ENCODE measurements at regions not wholly inside any gene's neighbourhood (a gene's known extent, or its start where the extent isn't known, plus 50 kb on each side); places are given as distances from the start of the nearest gene placed in this dataset.

DNA sequence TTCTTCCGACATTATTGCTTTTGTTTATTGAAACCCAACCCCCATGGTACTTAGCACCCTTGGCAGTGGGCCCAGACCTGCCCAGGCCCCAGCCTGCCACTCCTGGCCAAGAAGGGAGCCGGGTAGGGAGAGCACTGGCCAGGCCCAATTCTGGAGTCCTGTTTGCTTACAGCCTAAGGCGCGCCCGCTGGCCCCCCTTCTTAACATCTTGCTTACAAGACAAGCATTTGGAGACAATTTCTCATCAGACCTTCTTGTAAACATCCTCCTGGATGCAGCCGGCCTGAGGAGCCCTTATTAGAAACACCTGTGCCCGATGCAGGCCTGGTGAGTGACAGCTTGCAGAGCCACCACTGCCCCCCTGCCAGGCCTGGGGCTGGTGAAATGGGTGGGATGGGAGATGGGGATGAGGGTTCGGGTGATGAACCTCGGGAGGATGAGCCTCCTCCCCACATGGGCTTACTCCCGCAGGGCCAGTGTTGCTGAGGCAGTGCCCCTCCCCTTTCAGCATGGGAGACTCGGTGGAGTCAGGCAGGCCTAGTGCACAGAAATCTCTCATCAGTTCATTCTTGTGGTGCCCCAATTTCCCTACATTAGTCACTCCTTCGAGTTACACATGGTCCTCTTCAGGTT lies 217.5 kb downstream of the CYP26B1 start:
- WGBS (ENCODE audit: insufficient coverage, low coverage, low lambda C conversion rate, missing lambda C conversion rate) = 75% methylated on average over 6 of the region's 12 CpGs
- H3K27ac ChIP-seq = no peak overlapping the region
- intact Hi-C loops (cut with DNase I) = no loop called here
- no peaks in the 10 kb centered on the region for H3K36me3 ChIP-seq
- ATAC-seq (peak; percentile 72 to 81 (median 75)), DNase-seq (peak; percentile 71 to 83 (median 77))
- no peak overlapping the region for H3K4me3 ChIP-seq
- peaks cover 0 to 21% (median 0%) of the 10 kb centered on the region in 4 donors for H3K4me1 ChIP-seq
- no peaks in the 10 kb centered on the region for H3K9me3 ChIP-seq
- no peaks in the 10 kb centered on the region for H3K27me3 ChIP-seq
- no peak for TF ChIP-seq POLR2A (IDR thresholded peaks at IDR 0.05)
- TF ChIP-seq, protein P1, sequence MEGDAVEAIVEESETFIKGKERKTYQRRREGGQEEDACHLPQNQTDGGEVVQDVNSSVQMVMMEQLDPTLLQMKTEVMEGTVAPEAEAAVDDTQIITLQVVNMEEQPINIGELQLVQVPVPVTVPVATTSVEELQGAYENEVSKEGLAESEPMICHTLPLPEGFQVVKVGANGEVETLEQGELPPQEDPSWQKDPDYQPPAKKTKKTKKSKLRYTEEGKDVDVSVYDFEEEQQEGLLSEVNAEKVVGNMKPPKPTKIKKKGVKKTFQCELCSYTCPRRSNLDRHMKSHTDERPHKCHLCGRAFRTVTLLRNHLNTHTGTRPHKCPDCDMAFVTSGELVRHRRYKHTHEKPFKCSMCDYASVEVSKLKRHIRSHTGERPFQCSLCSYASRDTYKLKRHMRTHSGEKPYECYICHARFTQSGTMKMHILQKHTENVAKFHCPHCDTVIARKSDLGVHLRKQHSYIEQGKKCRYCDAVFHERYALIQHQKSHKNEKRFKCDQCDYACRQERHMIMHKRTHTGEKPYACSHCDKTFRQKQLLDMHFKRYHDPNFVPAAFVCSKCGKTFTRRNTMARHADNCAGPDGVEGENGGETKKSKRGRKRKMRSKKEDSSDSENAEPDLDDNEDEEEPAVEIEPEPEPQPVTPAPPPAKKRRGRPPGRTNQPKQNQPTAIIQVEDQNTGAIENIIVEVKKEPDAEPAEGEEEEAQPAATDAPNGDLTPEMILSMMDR (IDR thresholded peaks at IDR 0.05) = no peak

DNA sequence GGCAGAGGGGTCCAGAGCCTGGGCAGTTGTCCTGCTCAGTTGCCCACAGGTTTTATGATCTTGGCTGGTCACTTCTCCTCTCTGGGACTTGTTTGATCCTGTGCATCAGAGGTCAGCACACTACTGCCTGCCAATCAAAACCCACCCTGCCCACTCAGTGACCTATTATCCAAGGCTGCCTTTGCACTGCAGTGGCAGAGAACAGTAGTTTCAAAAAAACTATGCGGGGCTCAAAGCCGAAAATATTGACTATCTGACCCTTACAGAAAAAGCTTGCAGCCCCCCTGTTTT lies 218.2 kb downstream of the CYP26B1 start:
- no peak for DNase-seq
- WGBS (ENCODE audit: insufficient coverage, low coverage, low lambda C conversion rate, missing lambda C conversion rate) = 66% methylated on average over 2 of the region's 2 CpGs
- no peak for ATAC-seq
- H3K4me1 ChIP-seq = peaks cover 0 to 14% (median 0%) of the 10 kb centered on the region in 4 donors
- no peaks in the 10 kb centered on the region for H3K27me3 ChIP-seq
- H3K4me3 ChIP-seq = no peak overlapping the region
- H3K27ac ChIP-seq = no peak overlapping the region
- intact Hi-C loops (cut with DNase I) = loop anchor here in 1 of 2 donors (5.0 kb wide), 1 partner anchor 218 kb away; the partner anchor contains the start of gene CYP26B1
- TF ChIP-seq, protein P1 (IDR thresholded peaks at IDR 0.05) = no peak
- no peak for TF ChIP-seq POLR2A (IDR thresholded peaks at IDR 0.05)
- no peaks in the 10 kb centered on the region for H3K36me3 ChIP-seq
- no peaks in the 10 kb centered on the region for H3K9me3 ChIP-seq

DNA sequence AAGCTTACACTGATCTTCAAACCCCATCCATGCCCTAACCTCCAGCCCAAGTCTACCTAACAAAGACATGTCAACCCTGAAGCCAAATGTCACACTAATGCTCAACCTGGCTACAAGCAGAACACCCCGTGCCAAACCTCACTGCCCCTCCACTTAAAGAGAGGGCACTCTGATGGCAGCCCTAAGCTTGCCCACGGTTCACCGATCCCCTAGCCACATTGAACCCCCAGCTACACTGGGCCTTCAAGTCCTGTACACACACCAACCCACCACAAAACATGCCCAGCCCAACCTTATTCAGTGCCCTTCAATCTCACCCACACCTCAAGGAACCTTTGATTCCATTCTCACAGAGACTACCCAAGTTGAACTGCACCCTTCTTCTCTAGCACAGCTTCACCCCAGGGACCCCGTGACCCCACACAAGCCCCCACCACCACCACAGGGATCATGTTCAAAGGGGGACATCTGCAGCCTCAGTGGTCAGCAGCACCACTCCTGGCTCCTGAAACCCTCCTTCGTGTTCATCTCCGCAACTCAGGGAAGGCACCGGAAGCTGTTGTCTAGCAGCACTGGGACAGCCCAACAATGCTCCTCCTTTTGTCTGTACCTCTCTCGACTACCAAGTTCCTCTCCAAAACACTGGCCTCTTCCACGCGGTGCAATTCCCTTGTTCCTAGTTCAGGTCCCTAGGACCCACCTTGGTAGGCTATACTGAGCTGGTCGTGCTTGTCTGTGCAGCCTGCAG lies 218.8 kb downstream of the CYP26B1 start:
- no peak for DNase-seq
- no peak overlapping the region for H3K27ac ChIP-seq
- WGBS (ENCODE audit: insufficient coverage, low coverage, low lambda C conversion rate, missing lambda C conversion rate) = 95% methylated on average over 4 of the region's 11 CpGs
- H3K36me3 ChIP-seq = no peaks in the 10 kb centered on the region
- no peaks in the 10 kb centered on the region for H3K9me3 ChIP-seq
- intact Hi-C loops (cut with DNase I) = loop anchor here in 1 of 2 donors (5.0 kb wide), 1 partner anchor 218 kb away; the partner anchor contains the start of gene CYP26B1
- TF ChIP-seq, protein P1 (IDR thresholded peaks at IDR 0.05) = no peak
- TF ChIP-seq POLR2A (IDR thresholded peaks at IDR 0.05) = no peak
- no peak overlapping the region for H3K4me3 ChIP-seq
- no peaks in the 10 kb centered on the region for H3K27me3 ChIP-seq
- H3K4me1 ChIP-seq = peaks cover 0 to 8% (median 0%) of the 10 kb centered on the region in 4 donors
- ATAC-seq = no peak

DNA sequence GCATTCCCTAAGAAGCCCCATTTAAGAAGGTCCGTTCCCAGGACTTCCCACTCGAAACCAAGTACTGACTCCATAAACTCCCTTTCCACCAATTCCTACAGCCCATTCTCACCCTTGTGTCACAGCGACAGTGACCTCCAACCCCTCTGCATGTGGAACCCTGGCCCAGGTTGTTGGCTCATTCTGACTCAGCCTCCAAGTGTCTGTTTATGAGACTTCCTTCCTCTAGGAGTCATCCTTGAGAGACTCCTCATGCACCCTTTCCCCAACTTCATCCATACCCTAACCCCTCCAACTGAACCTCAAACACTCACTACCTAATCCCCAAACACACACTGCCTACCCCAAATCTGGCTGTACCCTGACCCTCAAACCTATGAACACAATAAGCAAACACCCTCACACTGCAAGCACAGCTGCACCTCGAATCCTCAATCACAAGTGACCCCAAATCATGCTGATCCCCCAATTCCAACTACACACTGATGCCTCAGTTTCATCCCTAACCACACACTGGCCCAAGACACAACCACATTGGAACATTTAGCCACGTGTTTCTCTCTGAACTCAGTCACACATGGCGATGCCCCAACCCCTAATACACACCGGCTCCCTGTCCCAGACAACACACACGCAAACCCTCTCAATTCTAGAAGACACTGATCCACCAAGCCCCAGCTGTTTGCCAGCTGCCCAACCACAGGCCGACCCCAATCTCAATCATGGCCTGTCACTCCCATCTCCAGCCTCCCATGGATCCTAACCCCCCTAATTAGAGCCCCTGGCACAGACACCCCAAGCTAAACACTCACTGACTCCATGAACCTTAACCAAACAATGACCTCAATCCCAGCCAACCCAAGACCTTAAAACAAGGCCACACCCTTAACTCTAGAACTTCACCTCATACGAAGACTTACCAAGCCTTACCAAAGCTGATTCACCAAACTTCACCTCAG lies 219.6 kb downstream of the CYP26B1 start:
- intact Hi-C loops (cut with DNase I) = loop anchor here in 1 of 2 donors (5.0 kb wide), 1 partner anchor 219 kb away; the partner anchor contains the start of gene CYP26B1
- ATAC-seq (no peak), DNase-seq (no peak)
- Histone ChIP-seq H3K36me3 (no peaks in the 10 kb centered on the region), H3K4me3 (no peak overlapping the region), H3K4me1 (peaks cover 0 to 8% (median 0%) of the 10 kb centered on the region in 4 donors), H3K27ac (no peak overlapping the region), H3K9me3 (no peaks in the 10 kb centered on the region), H3K27me3 (no peaks in the 10 kb centered on the region)
- 87% methylated on average over 8 of the region's 10 CpGs for WGBS (ENCODE audit: insufficient coverage, low coverage, low lambda C conversion rate, missing lambda C conversion rate)
- TF ChIP-seq, protein P1 (IDR thresholded peaks at IDR 0.05) = no peak
- TF ChIP-seq POLR2A (IDR thresholded peaks at IDR 0.05) = no peak
